IMR-90 (cell line): ENCODE measurements at regions not wholly inside any gene's neighbourhood (a gene's known extent, or its start where the extent isn't known, plus 50 kb on each side); places are given as distances from the start of the nearest gene placed in this dataset.

ENCODE experiments used
- BHLHE40 ChIP-seq: fragments of 150-350 bp; IDR thresholded peaks from 2 replicates; pipeline ENCODE4 v1.6.1; 2016; ENCODE audit warnings: mild to moderate bottlenecking, low read depth, low read length
- CEBPB ChIP-seq: IDR thresholded peaks from 2 replicates; pipeline ENCODE4 v1.6.1; 2012; ENCODE audit warnings: low read depth, low read length, improper control_type of control experiment
- CHD1 ChIP-seq: IDR thresholded peaks from 2 replicates; pipeline ENCODE4 v1.6.1; 2012; ENCODE audit warnings: low read depth, low read length, improper control_type of control experiment
- CTCF ChIP-seq: conservative IDR thresholded peaks from 2 replicates; pipeline ENCODE4 v1.5.1; 2012; ENCODE audit warnings: mild to moderate bottlenecking, low read depth, low read length, improper control_type of control experiment
- MAFK ChIP-seq: IDR thresholded peaks from 2 replicates; pipeline ENCODE4 v1.6.1; 2012; ENCODE audit warnings: low read depth, low read length, improper control_type of control experiment
- MXI1 ChIP-seq: IDR thresholded peaks from 2 replicates; pipeline ENCODE4 v1.6.1; 2012; ENCODE audit warnings: low read depth, mild to moderate bottlenecking, low read length, moderate library complexity, borderline replicate concordance
- NFE2L2 ChIP-seq: fragments of 150-350 bp; IDR thresholded peaks from 2 replicates; pipeline ENCODE4 v1.6.1; 2016; ENCODE audit warnings: low read depth, mild to moderate bottlenecking, low read length
- POLR2A ChIP-seq: IDR thresholded peaks from 2 replicates; pipeline ENCODE4 v1.6.1; 2012; ENCODE audit warnings: mild to moderate bottlenecking, low read depth, low read length
- RAD21 ChIP-seq: IDR thresholded peaks from 2 replicates; pipeline ENCODE4 v1.6.1; 2012; ENCODE audit warnings: low read length, improper control_type of control experiment
- RFX5 ChIP-seq: IDR thresholded peaks from 2 replicates; pipeline ENCODE4 v1.8.0; 2012; ENCODE audit warnings: low read depth, mild to moderate bottlenecking, low read length, moderate library complexity
- USF2 ChIP-seq: fragments of 150-350 bp; IDR thresholded peaks from 2 replicates; pipeline ENCODE4 v1.6.1; 2017; ENCODE audit warnings: mild to moderate bottlenecking, antibody characterized with exemption, low read length, low read depth

GRCh38 chr1:209291715-209292114 is 291.8 kb upstream of the CAMK1G start:
- TF ChIP-seq RAD21 (no peak), MXI1 (no peak), POLR2A (no peak), BHLHE40 (no peak), CTCF (no peak), RFX5 (no peak), NFE2L2 (no peak), CHD1 (no peak), MAFK (no peak), CEBPB (no peak), USF2 (no peak)
